ENCODE measurements at regions not wholly inside any gene's neighbourhood (a gene's known extent, or its start where the extent isn't known, plus 50 kb on each side); places are given as distances from the start of the nearest gene placed in this dataset.

GRCh38 chr1:221204055-221204833 is 325.0 kb downstream of the HLX start:
- intact Hi-C loops (cut with DNase I): loop anchor here in 1 of 3 donors (10.0 kb wide), 2 partner anchors 299 to 329 kb away; partner anchors contain the start of gene HLX
- no peak for DNase-seq
- no peak for TF ChIP-seq CTCF (IDR thresholded peaks at IDR 0.05)
- FAIRE-seq: no peak
- ATAC-seq: peak; percentile 10 to 72 (median 32)
- peak overlapping the region in 1 of 4 donors; percentile 29 for H3K27ac ChIP-seq
- WGBS, 2 donors: 28 to 50% methylated on average over 3 of the region's 3 CpGs
- H3K9me3 ChIP-seq: no peaks in the 10 kb centered on the region
- no peaks in the 10 kb centered on the region for H3K27me3 ChIP-seq
- H3K36me3 ChIP-seq: no peaks in the 10 kb centered on the region
- peaks cover 11 to 19% (median 19%) of the 10 kb centered on the region in 3 donors for H3K4me1 ChIP-seq
- no peak overlapping the region for H3K4me3 ChIP-seq

GRCh38 chr1:221206076-221206475 is 326.8 kb downstream of the HLX start:
- Histone ChIP-seq H3K4me3 (no peak overlapping the region), H3K36me3 (no peaks in the 10 kb centered on the region), H3K27ac (no peak overlapping the region), H3K4me1 (peaks cover 11 to 19% (median 19%) of the 10 kb centered on the region in 3 donors), H3K9me3 (no peaks in the 10 kb centered on the region), H3K27me3 (no peaks in the 10 kb centered on the region)
- WGBS, 2 donors: 69 to 86% methylated on average over 1 of the region's 1 CpG
- FAIRE-seq (no peak), ATAC-seq (no peak), DNase-seq (no peak)
- intact Hi-C loops (cut with DNase I): loop anchor here in 1 of 3 donors (10.0 kb wide), 2 partner anchors 301 to 331 kb away; partner anchors contain the start of gene HLX
- TF ChIP-seq CTCF (IDR thresholded peaks at IDR 0.05): no peak

DNA sequence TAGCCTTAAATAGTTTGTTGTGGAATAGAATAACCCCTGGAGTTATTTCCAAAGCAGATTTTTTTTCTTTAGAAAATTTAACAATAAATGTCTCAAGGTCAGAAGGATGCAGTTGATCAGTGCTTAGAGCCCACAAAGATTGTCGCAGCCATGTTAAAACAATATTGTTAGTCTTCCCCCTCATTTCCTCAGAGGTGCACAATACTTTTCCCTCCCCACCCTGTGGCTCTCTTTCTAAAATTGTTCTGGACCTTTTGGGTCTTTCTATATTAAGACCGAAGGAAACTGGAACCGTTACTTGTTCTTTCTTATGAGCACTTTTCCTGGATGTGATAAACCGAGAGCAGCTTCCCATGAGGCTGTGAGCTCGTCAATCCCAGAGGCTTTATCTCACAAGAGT is 333.7 kb downstream of the HLX start:
- H3K4me3 ChIP-seq: no peak overlapping the region
- H3K4me1 ChIP-seq: no peaks in the 10 kb centered on the region
- no peak overlapping the region for H3K27ac ChIP-seq
- intact Hi-C loops (cut with DNase I): no loop called here
- DNase-seq: no peak
- WGBS, 2 donors: 55 to 64% methylated on average over 5 of the region's 5 CpGs
- no peaks in the 10 kb centered on the region for H3K36me3 ChIP-seq
- no peaks in the 10 kb centered on the region for H3K9me3 ChIP-seq
- TF ChIP-seq CTCF (IDR thresholded peaks at IDR 0.05): no peak
- no peak for FAIRE-seq
- no peak for ATAC-seq
- H3K27me3 ChIP-seq: no peaks in the 10 kb centered on the region

- no peak for TF ChIP-seq CTCF (IDR thresholded peaks at IDR 0.05)
- no peak for DNase-seq
- no peaks in the 10 kb centered on the region for H3K27me3 ChIP-seq
- H3K4me3 ChIP-seq: no peak overlapping the region
- WGBS, 2 donors: 25 to 27% methylated on average over 3 of the region's 3 CpGs
- H3K36me3 ChIP-seq: no peaks in the 10 kb centered on the region
- no peaks in the 10 kb centered on the region for H3K9me3 ChIP-seq
- intact Hi-C loops (cut with DNase I): no loop called here
- H3K4me1 ChIP-seq: no peaks in the 10 kb centered on the region
- no peak for FAIRE-seq
- ATAC-seq: peak in 2 of 4 donors; percentile 17 to 41
- H3K27ac ChIP-seq: no peak overlapping the region
Observed at GRCh38 chr1:221217029-221217428, 337.8 kb downstream of the HLX start.

- DNase-seq (no peak), FAIRE-seq (no peak), ATAC-seq (no peak)
- Histone ChIP-seq H3K9me3 (no peaks in the 10 kb centered on the region), H3K4me3 (no peak overlapping the region), H3K36me3 (no peaks in the 10 kb centered on the region), H3K27ac (no peak overlapping the region), H3K27me3 (no peaks in the 10 kb centered on the region), H3K4me1 (no peaks in the 10 kb centered on the region)
- TF ChIP-seq CTCF (IDR thresholded peaks at IDR 0.05): no peak
- 78 to 79% methylated on average over 2 of the region's 2 CpGs for WGBS, 2 donors
- intact Hi-C loops (cut with DNase I): no loop called here
Observed at GRCh38 chr1:221223281-221223680, 344.0 kb downstream of the HLX start.
